Stimulated activated CD4-positive, alpha-beta T cell treated with anti-CD3 and anti-CD28 coated beads, Interleukin-1b, Interleukin-23, amount 100 ng/mL, for 24 hours (primary cell): ENCODE measurements at regions not wholly inside any gene's neighbourhood (a gene's known extent, or its start where the extent isn't known, plus 50 kb on each side); places are given as distances from the start of the nearest gene placed in this dataset.
"Not testable (repeated sequence)": the region's sequence is repeated elsewhere in the genome, so short reads cannot be mapped to it uniquely, and the experiment has no call there.

Source experiments
- DNase-seq, 4 experiments: peaks; one replicate each; pipeline ENCODE4 v3.0.0-alpha.2; 2020; ENCODE audit warnings: low read depth in 4 of 4, low spot score in 1 of 4

GRCh38 chr11:3583476-3583875 is 58.3 kb downstream of the ART5 start:
- DNase-seq = not testable (repeated sequence)

GRCh38 chr11:3581389-3581725 is 60.4 kb downstream of the ART5 start:
- DNase-seq = not testable (repeated sequence)

- DNase-seq = peak; percentile 34 to 49 (median 46)
Observed at GRCh38 chr11:3580487-3581388, 61.1 kb downstream of the ART5 start.

GRCh38 chr11:3579600-3580459 is 62.0 kb downstream of the ART5 start:
- not testable (repeated sequence) for DNase-seq

GRCh38 chr11:3576066-3576604 is 65.7 kb downstream of the ART5 start:
- DNase-seq = not testable (repeated sequence)

- DNase-seq = not testable (repeated sequence)
Observed at GRCh38 chr11:3572976-3573647, 68.7 kb downstream of the ART5 start.

GRCh38 chr11:3571752-3572151 is 70.0 kb downstream of the ART5 start:
- DNase-seq = not testable (repeated sequence)

GRCh38 chr11:3565838-3566237 is 76.0 kb downstream of the ART5 start:
- DNase-seq = not testable (repeated sequence)

GRCh38 chr11:3564383-3564782 is 77.4 kb downstream of the ART5 start:
- not testable (repeated sequence) for DNase-seq

- not testable (repeated sequence) for DNase-seq
Observed at GRCh38 chr11:3554621-3555020, 87.2 kb downstream of the ART5 start.

- DNase-seq = not testable (repeated sequence)
Observed at GRCh38 chr11:3544990-3545389, 96.8 kb downstream of the ART5 start.

GRCh38 chr11:3538220-3538619 is 103.6 kb downstream of the ART5 start:
- not testable (repeated sequence) for DNase-seq

GRCh38 chr11:3537254-3537653 is 104.5 kb downstream of the ART5 start:
- not testable (repeated sequence) for DNase-seq

- DNase-seq = not testable (repeated sequence)
Observed at GRCh38 chr11:3532958-3533357, 108.8 kb downstream of the ART5 start.

- DNase-seq = not testable (repeated sequence)
Observed at GRCh38 chr11:3531280-3531679, 110.5 kb downstream of the ART5 start.

- not testable (repeated sequence) for DNase-seq
Observed at GRCh38 chr11:3523567-3523966, 118.2 kb downstream of the ART5 start.

GRCh38 chr11:3520905-3521304 is 120.9 kb downstream of the ART5 start:
- DNase-seq = not testable (repeated sequence)

- not testable (repeated sequence) for DNase-seq
Observed at GRCh38 chr11:3519841-3520240, 122.0 kb downstream of the ART5 start.

- not testable (repeated sequence) for DNase-seq
Observed at GRCh38 chr11:3516934-3517567, 124.7 kb downstream of the ART5 start.

- not testable (repeated sequence) for DNase-seq
Observed at GRCh38 chr11:3516345-3516933, 125.4 kb downstream of the ART5 start.
